ENCODE measurements at regions not wholly inside any gene's neighbourhood (a gene's known extent, or its start where the extent isn't known, plus 50 kb on each side); places are given as distances from the start of the nearest gene placed in this dataset.
A peak's percentile ranks its signal among the peaks of the same experiment; 100 is the strongest.

DNA sequence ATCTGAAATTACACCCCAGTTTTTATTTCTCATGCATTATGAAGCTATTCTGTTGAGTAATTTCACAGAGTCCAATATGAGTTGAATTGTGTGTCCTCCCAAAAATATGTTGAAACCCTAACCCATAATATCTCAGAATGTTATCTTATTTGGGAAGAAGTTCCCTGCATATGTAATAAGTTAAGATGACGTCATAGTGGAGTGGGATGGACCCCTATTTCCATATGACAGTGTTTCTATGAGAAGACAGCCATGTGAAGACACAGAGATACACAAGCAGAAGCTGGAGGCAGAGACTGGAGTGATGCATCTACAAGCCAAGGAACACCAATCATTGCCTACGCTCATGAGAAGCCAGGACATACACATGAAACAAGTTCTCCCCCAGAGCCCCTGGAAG is 81.3 kb downstream of the RFPL4B start:
- H3K36me3 ChIP-seq, result no peaks in the 10 kb centered on the region
- no peaks in the 10 kb centered on the region for H3K27me3 ChIP-seq
- no peak for TF ChIP-seq CTCF (IDR thresholded peaks at IDR 0.05)
- no peak for DNase-seq
- no peaks in the 10 kb centered on the region for H3K4me1 ChIP-seq
- 74 to 76% methylated on average over 2 of the region's 2 CpGs for WGBS, 2 donors
- no peak overlapping the region for H3K27ac ChIP-seq
- ATAC-seq, result no peak
- peaks cover 0 to 18% (median 0%) of the 10 kb centered on the region in 11 donors for H3K9me3 ChIP-seq
- no peak overlapping the region for H3K4me3 ChIP-seq
- intact Hi-C loops (cut with DNase I), result no loop called here

DNA sequence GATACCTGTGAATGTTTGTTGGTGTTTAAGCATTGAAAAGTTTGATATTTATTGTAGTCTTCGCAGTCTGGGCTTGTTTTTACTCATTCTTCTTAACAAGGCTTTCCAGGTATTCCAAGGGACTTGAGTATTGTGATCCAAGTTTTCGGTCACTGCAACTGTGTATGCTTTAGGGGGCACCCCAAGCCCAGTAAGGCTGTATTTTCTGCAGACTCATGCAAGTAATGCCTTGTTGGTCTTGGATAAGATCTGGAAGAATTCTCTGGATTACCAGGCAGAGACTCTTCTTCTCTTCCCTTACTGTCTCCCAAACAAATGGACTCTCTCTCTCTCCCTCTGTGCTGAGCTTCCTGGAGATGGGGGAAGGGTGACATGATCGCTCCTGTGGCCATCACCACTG is 82.1 kb downstream of the RFPL4B start:
- Histone ChIP-seq H3K4me1 (no peaks in the 10 kb centered on the region), H3K27ac (no peak overlapping the region), H3K36me3 (no peaks in the 10 kb centered on the region), H3K4me3 (no peak overlapping the region), H3K27me3 (no peaks in the 10 kb centered on the region), H3K9me3 (peaks cover 0 to 18% (median 0%) of the 10 kb centered on the region in 11 donors)
- 74 to 76% methylated on average over 3 of the region's 3 CpGs for WGBS, 2 donors
- DNase-seq (no peak), ATAC-seq (no peak)
- peak in 1 of 9 donors; percentile 23 for TF ChIP-seq CTCF (IDR thresholded peaks at IDR 0.05)
- intact Hi-C loops (cut with DNase I), result no loop called here

GRCh38 chr6:112431803-112432202 is 84.7 kb downstream of the RFPL4B start:
- WGBS, 2 donors, result 96 to 99% methylated on average over 2 of the region's 2 CpGs
- intact Hi-C loops (cut with DNase I), result no loop called here
- Histone ChIP-seq H3K9me3 (peaks cover 0 to 6% (median 0%) of the 10 kb centered on the region in 11 donors), H3K36me3 (no peaks in the 10 kb centered on the region), H3K27me3 (no peaks in the 10 kb centered on the region), H3K27ac (no peak overlapping the region), H3K4me3 (no peak overlapping the region), H3K4me1 (peaks cover 0 to 4% (median 0%) of the 10 kb centered on the region in 9 donors)
- ATAC-seq (no peak), DNase-seq (no peak)
- TF ChIP-seq CTCF (IDR thresholded peaks at IDR 0.05), result no peak

- Histone ChIP-seq H3K9me3 (no peaks in the 10 kb centered on the region), H3K27me3 (no peaks in the 10 kb centered on the region), H3K4me1 (peaks cover 0 to 4% (median 0%) of the 10 kb centered on the region in 9 donors), H3K36me3 (no peaks in the 10 kb centered on the region), H3K27ac (no peak overlapping the region), H3K4me3 (no peak overlapping the region)
- no peak for DNase-seq
- no peak for ATAC-seq
- intact Hi-C loops (cut with DNase I), result no loop called here
- no peak for TF ChIP-seq CTCF (IDR thresholded peaks at IDR 0.05)
These were observed 85.7 kb downstream of the RFPL4B start for GRCh38 chr6:112432853-112433252.

GRCh38 chr6:112433457-112433856 is 86.3 kb downstream of the RFPL4B start:
- 97 to 100% methylated on average over 1 of the region's 1 CpG for WGBS, 2 donors
- TF ChIP-seq CTCF (IDR thresholded peaks at IDR 0.05), result no peak
- H3K27me3 ChIP-seq, result no peaks in the 10 kb centered on the region
- ATAC-seq (no peak), DNase-seq (no peak)
- no peak overlapping the region for H3K27ac ChIP-seq
- H3K4me3 ChIP-seq, result no peak overlapping the region
- intact Hi-C loops (cut with DNase I), result no loop called here
- no peaks in the 10 kb centered on the region for H3K9me3 ChIP-seq
- no peaks in the 10 kb centered on the region for H3K36me3 ChIP-seq
- H3K4me1 ChIP-seq, result peaks cover 0 to 4% (median 0%) of the 10 kb centered on the region in 9 donors
